ENCODE measurements at regions not wholly inside any gene's neighbourhood (a gene's known extent, or its start where the extent isn't known, plus 50 kb on each side); places are given as distances from the start of the nearest gene placed in this dataset.

DNA sequence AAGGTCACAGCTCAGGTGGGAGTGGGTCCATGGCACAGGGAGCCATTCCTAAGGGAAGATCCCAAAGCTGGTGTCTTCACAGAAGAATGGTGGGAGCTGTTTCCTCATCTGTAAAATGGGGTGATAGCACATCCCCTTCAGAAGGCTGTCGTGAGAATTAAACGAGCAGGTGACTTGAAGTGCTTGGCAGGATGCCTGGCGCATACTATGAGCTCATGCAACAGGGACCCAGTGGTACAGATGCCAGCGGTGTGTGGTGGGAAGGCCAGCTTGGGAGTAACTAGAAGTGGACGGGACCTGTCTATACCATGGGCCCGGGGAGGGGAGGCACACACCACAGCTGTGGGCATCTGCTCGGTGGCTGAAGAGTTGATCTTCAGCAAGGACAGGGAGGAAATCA lies 189.3 kb upstream of the TNRC6C start:
- no peak for DNase-seq (ENCODE audit: low read depth in 3 of 3)

DNA sequence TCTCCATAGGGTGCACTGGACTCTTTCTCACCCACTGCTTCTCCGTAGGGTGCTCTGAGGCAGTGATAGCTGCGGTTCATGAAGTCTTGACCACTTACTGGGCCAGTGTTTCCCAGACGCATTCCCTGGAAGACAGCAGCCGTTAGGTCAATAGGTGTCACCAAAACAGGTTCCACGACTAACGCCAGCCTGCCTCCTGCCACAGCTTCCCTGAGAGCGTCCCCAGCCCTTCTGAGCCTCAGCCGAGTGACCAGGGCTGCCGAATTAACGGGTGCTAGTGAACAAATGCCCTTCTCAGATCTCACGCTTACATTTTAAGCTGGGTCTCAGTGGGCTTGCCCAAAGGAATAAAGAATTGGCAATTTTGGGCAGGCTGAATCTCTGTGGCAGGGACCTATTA lies 188.7 kb upstream of the TNRC6C start:
- DNase-seq (ENCODE audit: low read depth in 3 of 3), result no peak

DNA sequence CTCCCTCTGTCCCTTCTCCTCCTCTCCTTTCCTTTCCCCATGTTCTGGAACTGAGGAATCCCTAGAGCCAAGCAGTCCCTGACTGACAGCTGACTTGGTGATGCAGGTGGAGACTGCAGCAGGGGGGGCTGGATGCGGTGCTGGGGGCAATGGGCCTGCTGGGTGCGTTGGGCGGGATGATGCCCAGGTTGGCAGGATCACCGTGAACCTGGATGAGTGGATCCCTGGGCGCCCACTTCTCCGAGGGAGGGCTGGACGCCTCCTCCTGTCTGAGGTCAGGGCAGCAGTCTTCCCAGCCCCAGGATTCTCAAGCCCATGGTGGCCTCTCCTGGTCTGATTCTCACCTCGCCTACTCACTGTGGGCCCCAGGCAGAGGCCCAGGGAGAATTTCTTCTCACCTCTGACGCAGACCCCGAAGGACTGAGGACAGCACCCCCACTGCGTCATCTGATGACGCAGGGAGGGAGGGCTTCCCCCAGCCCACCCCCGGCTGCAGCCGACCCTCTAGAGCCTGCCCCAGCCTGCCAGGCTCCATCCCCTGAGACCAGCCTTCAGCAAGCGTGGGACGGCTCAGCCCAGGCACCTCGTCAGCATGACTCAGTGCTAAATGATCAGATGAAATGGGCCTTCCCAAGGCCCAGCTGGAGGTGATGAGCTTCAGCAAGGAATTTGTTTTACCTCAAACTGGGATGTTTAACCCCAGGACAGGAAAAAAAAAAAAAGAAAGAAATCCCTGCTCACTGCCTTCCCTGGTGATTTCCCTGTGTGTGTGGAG lies 188.0 kb upstream of the TNRC6C start:
- no peak for DNase-seq (ENCODE audit: low read depth in 3 of 3)

DNA sequence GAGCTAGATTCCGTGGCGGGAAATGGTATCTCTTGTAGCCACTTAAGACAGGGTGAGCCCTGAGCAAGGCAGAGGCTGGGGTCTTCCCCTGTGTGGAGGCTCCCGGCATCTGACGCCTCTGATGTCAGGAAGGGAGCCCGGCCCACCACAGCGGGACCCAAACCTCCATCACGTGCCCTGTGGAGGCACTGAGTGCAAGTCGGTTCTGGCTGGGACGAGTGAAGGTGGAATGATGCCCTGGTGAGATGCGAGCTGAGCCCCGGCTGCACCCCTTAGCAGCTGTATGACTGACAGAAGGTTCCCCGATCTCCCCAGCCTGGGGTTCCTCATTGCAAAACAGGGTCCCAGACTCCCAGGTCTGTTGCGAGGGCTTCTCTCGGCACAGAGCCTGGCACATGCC lies 187.4 kb upstream of the TNRC6C start:
- DNase-seq (ENCODE audit: low read depth in 3 of 3), result no peak

DNA sequence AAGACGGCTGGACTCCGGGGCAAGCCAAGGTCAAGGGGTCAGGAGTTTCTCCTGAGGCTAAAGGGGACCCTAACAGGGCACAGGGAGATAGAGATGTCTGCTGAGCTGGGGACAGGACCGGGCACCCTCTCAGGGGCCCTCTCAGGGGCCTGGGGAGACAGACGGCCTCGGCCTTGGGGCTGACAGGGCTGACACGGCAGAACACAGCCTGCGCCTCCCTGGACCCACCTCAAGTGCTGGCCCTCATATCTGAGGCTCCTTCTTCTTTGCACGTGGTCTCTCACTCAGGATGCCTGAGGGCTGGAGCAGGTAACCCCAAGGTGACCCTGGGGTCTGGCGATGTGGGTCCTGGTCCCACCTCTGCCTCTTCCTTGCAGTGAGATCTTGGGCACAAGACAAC lies 186.9 kb upstream of the TNRC6C start:
- DNase-seq (ENCODE audit: low read depth in 3 of 3), result no peak

DNA sequence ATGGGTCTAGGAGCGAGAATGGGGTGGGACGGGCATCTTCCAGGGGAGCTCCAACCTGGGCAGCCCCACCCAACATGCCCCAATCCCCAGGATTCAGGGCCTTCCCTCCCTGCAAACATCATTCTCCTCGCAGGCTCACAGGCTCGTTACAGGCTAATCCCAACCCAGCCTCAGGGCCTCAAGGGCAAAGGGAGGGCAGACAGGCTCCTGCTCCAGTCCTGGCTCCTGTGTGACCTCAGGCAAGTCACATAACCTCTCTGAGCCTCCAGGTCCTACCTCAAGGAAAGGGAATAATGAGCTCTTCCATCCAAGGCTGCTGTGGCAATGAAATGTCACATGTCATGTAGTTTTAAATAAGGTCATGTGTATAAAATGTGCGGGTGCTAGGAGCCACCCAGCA lies 186.5 kb upstream of the TNRC6C start:
- DNase-seq (ENCODE audit: low read depth in 3 of 3), result no peak

DNA sequence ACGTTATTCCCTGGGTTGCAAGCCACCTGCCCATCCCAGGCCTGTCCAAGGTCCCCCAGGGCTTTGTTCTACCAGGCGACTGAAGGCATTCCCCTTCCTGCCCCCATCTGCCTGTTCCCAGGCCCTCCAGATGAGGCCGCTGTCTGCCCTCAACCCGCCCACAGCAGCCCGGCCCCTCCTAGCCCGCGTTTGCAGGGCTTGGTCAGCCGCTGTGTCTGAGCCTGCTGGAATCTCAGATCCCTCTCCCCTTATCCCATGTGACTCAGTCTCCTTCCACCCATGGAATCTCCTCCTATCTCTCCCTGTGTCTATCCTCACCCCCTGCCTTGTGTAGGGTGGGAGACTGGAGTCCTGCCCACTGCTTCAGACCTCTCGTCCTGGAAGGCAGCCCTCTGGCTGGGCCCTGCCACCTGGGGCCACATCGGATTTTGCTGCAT lies 186.0 kb upstream of the TNRC6C start:
- peak; percentile 27 to 47 (median 36) for DNase-seq (ENCODE audit: low read depth in 3 of 3)

DNA sequence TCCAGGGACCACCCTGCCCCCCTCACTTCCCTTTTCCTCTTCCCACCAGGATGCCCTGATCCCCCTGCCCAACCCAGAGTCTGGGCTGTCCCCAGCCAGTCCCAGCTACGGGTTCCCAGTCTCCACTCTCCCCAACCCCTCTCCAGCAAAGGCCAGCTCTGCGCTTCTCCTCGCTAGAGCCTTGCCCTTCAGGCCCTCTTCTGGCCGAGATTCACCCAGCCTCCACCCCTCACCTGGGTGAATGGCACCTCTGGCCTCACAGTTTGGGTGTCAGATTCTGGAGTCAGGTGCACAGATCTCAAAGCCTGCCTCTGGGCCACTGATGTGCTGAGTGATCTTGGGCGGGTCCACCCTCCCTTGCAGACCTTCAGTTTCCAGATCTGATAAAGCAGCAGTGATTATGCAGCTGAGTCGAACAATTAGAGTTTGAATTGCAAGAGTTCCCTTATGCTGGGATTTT lies 185.6 kb upstream of the TNRC6C start:
- no peak for DNase-seq (ENCODE audit: low read depth in 3 of 3)

DNA sequence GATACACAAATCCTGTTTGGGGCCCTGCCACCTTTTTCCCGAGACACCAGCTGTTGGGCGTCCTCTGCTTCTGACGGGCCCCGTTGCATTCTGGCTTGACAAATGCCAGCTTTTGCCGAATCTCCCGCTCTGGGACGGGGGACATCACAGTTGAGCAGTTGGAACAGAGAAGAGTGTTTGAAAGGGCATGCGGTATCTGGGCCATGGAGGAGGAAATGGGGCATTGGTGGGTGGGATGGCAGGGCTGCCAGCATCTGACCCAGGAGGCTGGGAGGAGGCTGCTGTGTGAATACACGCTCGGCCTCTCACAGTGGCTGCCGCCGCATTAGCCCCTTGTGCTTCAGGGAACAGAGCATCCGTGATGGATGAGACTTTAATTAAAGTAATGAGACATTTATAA lies 184.3 kb upstream of the TNRC6C start:
- DNase-seq (ENCODE audit: low read depth in 3 of 3), result no peak

DNA sequence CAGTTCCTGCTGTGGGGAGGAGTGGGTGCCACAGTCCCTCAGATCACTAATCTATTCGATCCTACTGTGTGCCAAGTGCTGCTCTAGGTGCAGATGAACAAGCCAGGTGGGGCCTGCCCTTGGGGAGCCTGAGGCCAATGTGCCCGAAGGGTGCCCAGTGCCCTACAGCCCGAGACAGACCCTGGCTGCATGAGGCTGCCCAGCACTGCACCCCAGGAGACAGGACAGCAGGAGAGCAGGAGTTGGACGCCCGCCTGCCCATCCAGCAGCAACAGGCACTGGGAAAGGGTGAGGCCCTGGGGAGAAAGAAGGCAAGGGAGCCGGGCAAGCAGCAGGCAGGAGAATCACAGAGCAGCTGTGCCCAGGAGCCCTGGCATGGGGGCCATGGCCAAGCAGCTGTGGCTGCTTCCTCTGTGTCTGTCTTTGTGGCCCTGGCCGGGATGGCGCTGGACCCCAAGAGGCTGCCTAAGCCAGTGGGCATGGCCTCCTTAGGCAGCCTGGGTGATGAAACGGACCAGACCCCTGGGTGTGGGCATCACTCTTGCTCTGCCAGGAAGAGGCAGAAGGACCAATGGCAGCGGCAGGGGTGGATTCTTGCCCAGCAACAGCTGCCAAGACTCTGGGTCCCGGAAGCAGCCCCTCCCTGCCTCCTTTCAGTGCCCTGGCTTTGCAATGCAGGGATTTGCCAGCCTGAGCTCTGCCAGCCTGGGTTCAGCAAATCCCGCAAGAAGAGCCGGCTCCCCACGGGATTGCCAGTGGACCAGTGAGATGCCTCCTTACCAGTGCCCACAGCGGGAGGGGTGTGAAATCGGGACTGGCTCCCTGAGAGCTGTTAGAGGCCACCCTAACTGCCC lies 179.6 kb upstream of the TNRC6C start:
- no peak for DNase-seq (ENCODE audit: low read depth in 3 of 3)

DNA sequence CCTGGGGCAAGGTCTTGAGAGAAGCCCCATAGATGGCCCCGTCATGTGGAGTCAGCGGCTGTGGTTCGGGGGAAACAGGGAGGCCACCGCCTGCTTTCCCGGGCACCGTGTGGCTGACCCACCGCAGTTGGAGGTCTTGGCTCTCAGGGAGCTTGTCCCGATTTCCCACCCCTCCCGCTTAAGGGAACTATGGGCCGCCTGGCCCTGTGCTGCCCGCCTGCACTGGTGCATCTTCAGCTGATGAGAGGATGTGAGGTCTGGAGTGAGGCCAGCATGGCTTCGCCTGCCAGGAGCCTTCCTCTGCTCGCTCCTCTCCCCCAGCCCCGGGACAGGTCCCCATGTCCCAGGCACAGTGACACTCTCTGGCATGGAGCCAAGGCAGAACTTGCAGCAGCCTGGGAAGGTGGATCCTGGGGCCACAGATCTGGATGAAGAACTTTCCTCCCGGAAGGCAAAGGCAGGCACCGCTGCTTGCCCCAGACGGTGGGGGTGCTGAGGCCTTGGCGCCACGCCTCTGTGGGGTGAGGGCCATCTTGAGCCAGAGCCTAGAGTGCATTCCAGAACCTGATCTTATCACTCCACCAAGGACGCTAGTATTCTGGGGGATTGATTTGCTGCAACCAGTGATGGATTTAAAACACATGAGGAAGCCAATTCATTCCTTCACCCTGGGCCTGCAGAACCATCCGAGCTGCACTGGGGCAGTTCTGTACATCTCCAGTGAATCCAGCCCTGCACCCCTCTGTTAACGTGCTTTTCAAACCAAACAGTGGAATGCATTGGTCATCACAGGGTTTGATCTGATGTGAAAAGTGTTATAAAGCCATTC lies 178.6 kb upstream of the TNRC6C start:
- DNase-seq (ENCODE audit: low read depth in 3 of 3), result no peak

DNA sequence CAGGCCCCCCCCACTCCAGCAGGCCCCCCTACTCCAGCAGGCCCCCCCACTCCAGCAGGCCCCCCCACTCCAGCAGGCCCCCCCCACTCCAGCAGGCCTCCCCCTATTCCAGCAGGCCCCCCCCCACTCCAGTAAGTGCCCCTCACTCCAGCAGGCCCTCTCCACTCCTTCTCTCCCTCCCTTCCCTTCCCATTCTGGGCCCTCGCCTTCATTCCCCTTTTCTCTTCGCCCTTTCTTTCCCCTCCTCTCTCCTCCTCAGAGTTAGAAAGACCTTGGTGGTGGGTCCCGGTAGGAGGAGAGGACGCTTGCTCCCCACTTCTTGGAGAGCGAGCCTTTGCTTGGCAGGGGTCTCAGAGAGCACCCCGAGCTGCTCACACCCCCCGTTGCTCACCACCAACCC lies 177.0 kb upstream of the TNRC6C start:
- DNase-seq (ENCODE audit: low read depth in 3 of 3), result no peak

DNA sequence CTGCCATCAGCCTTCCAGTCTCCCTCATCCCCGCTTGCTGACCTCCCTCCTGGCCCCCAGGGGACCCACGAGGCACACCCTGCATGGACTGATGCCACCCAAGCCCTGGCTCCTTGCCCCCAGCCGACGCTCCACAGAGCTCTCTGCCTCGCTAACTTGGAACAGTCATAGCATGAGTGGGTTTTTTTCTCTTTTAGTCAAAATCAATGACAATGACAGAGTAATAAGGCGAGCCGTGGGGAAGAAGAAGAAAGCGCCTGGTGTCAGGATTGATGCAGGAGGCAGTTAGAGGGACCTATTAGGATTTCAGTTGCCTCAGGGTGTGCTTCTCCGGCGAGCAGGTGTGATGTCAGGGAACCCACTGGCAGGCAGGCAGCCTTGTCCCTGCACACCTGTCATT lies 176.3 kb upstream of the TNRC6C start:
- no peak for DNase-seq (ENCODE audit: low read depth in 3 of 3)

DNA sequence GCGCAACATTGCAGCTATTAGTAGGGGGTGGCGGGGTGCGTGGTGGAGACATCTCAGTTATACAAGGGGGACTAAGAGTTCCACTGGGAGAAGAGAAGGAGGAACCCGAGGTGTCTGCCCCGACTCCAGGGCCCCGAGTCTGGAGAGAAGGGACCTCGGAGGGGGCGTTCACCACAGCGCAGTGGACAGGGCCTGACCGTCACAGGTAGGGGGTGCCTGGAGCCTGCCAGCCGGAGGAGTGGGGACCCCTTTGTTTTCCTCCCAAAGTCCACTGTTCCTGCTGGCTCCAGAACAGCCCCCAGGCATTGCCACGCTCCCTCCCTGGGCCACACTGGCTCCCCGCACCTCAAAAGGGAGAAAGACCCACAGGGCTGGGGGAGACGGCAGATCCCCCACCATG lies 175.9 kb upstream of the TNRC6C start:
- no peak for DNase-seq (ENCODE audit: low read depth in 3 of 3)

DNA sequence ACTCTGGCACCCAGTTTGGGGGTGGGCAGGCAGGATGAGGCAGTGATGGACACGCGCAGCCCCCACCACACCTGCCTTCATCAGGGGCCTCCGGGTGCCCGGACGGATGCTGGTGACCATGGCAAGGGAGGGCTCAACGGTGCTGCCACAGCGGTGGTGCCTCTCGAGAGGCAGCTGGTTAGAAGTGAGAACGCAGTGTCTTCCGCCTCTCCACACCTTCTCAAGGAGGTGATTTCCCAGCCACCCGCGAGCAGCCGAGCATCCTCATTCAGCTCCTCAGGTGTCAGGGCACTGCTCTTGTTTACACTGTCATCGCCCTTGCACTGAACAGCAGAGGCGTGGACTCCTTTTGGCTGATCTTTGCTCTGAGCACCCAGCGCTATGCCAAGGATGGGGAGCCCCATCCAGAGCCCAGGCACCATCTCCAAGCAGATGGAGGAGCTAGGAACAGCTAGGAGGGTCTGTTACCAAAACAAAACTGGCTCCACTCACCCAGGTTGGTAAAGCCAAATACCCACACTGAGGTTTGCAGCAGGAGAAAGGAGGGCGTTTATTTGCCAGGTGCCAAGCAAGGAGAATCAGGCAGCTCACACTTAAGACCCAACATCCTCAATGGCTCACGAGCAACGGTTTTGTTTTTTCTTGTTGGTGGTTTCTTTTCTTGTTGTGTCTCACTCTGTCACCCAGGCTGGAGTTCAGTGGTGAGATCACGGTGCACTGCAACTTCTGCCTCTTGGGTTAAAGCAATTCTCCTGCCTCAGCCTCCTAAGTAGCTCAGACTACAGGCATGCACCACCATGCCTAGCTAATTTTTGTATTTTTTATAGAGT lies 174.3 kb upstream of the TNRC6C start:
- peak; percentile 23 to 51 (median 32) for DNase-seq (ENCODE audit: low read depth in 3 of 3)

DNA sequence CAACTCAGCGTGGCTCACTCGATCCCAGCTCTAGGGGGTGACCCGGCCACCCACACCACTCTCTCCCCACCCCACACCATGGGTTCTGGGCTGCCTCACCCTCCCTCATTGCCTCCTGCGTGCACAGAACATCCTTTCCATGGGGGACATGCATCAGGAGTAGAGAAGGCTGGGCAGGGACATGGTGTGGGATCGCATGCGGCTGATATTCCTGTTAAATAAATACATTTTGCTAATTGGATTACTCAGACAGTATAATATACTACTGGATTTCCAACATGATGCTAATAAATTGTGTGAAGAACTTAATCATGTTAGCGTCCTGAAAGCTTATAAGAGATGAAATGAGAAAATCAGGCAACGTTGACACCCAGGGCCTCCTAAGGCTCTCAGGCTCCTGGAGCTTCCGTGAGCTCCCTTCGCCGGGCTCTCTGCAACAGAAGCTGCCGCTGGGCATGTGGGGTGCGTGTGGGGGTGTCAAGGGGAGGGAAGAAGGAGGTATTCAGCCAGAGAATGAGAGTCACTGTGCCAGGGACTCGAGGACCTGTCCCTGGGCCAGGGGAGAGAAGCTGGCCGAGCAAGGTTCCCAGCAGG lies 173.1 kb upstream of the TNRC6C start:
- DNase-seq (ENCODE audit: low read depth in 3 of 3), result no peak

DNA sequence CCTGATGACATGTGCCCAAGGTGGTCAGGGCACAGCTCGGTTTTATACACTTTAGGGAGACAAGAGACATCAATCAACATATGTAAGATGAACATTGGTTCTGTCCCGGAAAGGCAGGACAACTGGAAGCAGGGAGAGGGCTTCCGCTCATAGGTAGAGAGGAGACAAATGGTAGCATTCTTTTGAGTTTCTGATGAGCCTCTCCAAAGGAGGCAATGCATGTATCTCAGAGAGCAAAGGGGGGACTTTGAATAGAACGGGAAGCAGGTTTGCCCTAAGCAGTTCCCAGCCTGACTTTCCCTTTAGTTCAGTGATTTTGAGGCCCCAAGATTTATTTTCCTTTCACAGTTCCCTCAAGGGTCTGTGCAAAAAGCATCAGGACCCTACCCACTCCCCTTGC lies 172.4 kb upstream of the TNRC6C start:
- no peak for DNase-seq (ENCODE audit: low read depth in 3 of 3)

DNA sequence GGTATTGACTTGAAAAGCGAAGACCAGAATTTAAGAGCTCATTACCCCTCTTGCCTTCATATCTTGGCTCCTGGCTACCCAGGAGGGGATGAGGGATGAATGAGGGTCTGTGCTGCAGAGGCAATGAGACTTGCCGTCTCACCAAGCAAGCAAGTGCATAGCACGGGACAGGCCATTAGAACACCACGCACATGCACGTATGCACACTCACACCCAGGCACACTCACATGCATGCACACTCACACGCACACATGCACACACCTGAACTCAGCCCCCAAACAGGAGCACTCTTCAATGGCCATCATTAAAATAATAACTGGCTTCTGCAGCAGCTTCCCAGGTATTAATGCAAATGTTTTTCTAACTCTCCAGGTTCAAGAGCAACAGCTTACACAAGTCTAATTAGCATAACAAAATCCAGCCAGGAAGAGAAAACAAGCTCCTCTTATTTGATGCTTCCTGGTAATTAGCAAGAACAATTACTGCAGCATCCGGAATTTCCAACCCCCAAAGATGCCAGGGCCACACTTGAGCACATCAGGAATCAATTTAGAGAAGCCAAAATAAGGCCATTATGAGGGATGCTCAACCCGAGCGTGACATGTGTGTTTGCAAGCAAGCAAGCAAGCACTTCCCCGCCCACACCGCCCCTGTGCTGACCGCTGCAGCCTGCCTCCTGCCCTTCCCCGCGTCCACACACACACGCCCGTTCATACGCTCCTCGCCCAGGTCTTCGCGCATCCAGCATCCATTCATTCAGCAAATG lies 171.6 kb upstream of the TNRC6C start:
- no peak for DNase-seq (ENCODE audit: low read depth in 3 of 3)

DNA sequence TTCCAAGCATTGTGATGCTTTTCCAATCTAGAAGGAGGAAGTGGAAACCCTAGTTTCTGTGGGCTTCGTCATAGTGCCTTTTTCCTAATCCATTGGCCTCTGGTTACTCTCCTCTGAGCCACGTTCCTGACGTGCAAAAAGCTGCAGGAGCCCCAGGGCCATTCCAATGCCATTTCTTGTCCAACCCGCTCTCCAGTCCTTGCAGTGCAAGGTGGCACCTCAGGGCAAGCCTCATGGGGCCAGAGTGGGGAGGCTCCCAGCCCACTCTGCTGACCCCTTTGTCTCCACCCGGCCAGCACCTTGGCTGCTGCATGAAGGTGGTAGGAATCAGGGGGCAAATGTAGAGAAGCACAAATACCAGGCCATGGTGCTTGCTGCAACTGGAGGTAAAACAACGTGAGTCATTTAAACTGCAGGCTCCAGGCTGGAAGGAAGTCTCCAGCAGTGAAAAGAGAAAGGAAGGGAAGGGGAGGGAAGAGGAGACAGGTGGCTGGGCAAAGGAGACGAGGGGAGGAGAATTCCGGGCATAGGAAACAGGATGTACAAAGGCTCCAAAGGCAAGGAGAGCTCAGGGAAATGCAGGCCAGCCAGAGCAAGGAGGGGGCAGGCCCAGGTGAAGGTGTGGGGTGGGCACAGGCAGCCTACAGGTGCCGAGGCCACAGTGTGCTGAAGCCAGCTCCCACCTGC lies 168.2 kb upstream of the TNRC6C start:
- DNase-seq (ENCODE audit: low read depth in 3 of 3), result no peak

DNA sequence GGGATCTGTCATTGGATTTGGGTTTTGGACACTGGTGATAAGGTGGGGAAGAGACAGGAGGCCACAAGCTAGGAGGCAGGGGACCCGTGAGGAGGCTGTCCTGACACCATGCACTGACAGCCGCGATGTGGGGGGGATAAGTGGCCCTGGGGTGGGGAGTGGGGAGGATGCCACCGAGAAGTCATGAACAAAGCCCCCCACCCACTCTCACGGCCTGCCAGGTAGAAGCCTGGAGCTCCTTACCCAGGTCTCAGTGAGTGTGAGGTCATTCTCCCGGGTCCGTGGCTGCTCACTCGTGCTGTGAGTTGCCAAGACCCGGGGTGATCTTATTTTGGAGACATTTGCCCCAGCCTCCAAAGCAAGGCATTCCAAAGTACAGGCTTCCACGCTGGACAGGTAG lies 165.9 kb upstream of the TNRC6C start:
- DNase-seq (ENCODE audit: low read depth in 3 of 3), result no peak
